ENCODE measurements at regions not wholly inside any gene's neighbourhood (a gene's known extent, or its start where the extent isn't known, plus 50 kb on each side); places are given as distances from the start of the nearest gene placed in this dataset.

GRCh38 chr6:164917211-164917610 lies 392.2 kb downstream of the C6orf118 start:
- DNase-seq (ENCODE audit: low spot score): no peak

- no peak for DNase-seq (ENCODE audit: low spot score)
Measured at GRCh38 chr6:164916087-164916486, 393.3 kb downstream of the C6orf118 start.

- DNase-seq (ENCODE audit: low spot score): no peak
Measured at GRCh38 chr6:164911873-164912580, 397.4 kb downstream of the C6orf118 start.

- DNase-seq (ENCODE audit: low spot score): no peak
Measured at GRCh38 chr6:164911151-164911550, 398.3 kb downstream of the C6orf118 start.

GRCh38 chr6:164906766-164907165 lies 402.6 kb downstream of the C6orf118 start:
- DNase-seq (ENCODE audit: low spot score): no peak

GRCh38 chr6:164905311-164905710 lies 404.1 kb downstream of the C6orf118 start:
- no peak for DNase-seq (ENCODE audit: low spot score)

GRCh38 chr6:164898412-164898811 lies 411.0 kb downstream of the C6orf118 start:
- no peak for DNase-seq (ENCODE audit: low spot score)

- DNase-seq (ENCODE audit: low spot score): no peak
Measured at GRCh38 chr6:164897523-164898235, 411.7 kb downstream of the C6orf118 start.

GRCh38 chr6:164889980-164890379 lies 419.4 kb downstream of the C6orf118 start:
- DNase-seq (ENCODE audit: low spot score): no peak

GRCh38 chr6:164887660-164888059 lies 421.7 kb downstream of the C6orf118 start:
- no peak for DNase-seq (ENCODE audit: low spot score)

- DNase-seq (ENCODE audit: low spot score): no peak
Measured at GRCh38 chr6:164882236-164882635, 427.2 kb downstream of the C6orf118 start.

GRCh38 chr6:164871783-164872182 lies 437.6 kb downstream of the C6orf118 start:
- no peak for DNase-seq (ENCODE audit: low spot score)

GRCh38 chr6:164870164-164870563 lies 439.2 kb downstream of the C6orf118 start:
- no peak for DNase-seq (ENCODE audit: low spot score)

GRCh38 chr6:164861967-164862366 lies 447.4 kb downstream of the C6orf118 start:
- DNase-seq (ENCODE audit: low spot score): no peak

GRCh38 chr6:164859816-164860215 lies 449.6 kb downstream of the C6orf118 start:
- no peak for DNase-seq (ENCODE audit: low spot score)

GRCh38 chr6:164856138-164856537 lies 453.3 kb downstream of the C6orf118 start:
- DNase-seq (ENCODE audit: low spot score): no peak

GRCh38 chr6:164855281-164855680 lies 454.1 kb downstream of the C6orf118 start:
- no peak for DNase-seq (ENCODE audit: low spot score)

GRCh38 chr6:164854526-164854925 lies 454.9 kb downstream of the C6orf118 start:
- no peak for DNase-seq (ENCODE audit: low spot score)

GRCh38 chr6:164845773-164846172 lies 463.6 kb downstream of the C6orf118 start:
- no peak for DNase-seq (ENCODE audit: low spot score)

GRCh38 chr6:164842085-164842484 lies 467.3 kb downstream of the C6orf118 start:
- no peak for DNase-seq (ENCODE audit: low spot score)

GRCh38 chr6:164838068-164838615 lies 471.3 kb downstream of the C6orf118 start:
- DNase-seq (ENCODE audit: low spot score): no peak

- no peak for DNase-seq (ENCODE audit: low spot score)
Measured at GRCh38 chr6:164836486-164836885, 472.9 kb downstream of the C6orf118 start.

GRCh38 chr6:164832410-164832809 lies 477.0 kb downstream of the C6orf118 start:
- no peak for DNase-seq (ENCODE audit: low spot score)
